ENCODE measurements at regions not wholly inside any gene's neighbourhood (a gene's known extent, or its start where the extent isn't known, plus 50 kb on each side); places are given as distances from the start of the nearest gene placed in this dataset.

DNA sequence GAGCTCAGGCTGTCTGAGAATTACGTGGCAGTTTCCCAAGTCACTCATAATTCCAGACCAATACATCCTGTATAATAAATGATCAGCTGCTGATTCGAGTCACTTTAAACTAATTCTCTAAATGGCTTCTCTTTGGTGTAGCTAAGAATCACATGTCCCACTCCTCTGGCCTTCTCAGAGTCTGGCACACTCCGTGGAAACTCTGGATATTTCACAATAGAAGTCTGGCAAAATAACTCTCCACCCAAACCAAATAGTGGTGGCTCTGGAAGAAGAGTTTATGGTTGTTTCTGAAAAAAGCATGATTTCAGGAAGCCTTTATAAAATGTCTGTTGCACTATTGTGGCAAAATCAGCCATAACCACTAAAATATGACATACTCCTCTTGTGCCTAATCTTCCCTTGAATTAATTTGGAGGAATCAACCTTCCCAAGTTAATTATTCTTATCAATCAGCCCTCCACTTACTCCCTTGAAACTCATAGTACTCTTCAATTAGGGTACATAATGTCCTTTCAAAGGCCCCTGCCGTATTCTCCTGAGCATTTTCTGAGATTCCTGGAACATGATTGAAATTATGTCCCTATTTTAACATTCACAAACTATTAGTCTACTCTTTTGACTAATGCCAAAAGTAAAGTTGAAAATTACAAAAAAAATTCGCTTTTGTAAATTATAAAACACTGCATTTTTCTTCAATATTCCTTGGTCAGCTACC, 991.6 kb downstream of the FAT4 start:
- Histone ChIP-seq H3K4me1 (ENCODE audit: low read length) (no peaks in the 10 kb centered on the region), H3K9ac (ENCODE audit: low read length) (no peak overlapping the region), H3K9me2 (replicated peaks; ENCODE audit: insufficient read depth, low read length) (no peaks in the 10 kb centered on the region), H3K4me2 (ENCODE audit: low read depth, low read length, poor library complexity, severe bottlenecking) (no peak overlapping the region), H4K20me1 (ENCODE audit: insufficient read depth, low read depth, low read length) (no peaks in the 10 kb centered on the region), H3K36me3 (ENCODE audit: insufficient read depth, low read length) (no peaks in the 10 kb centered on the region), H3K27me3 (ENCODE audit: low read length) (no peaks in the 10 kb centered on the region), H3K79me2 (ENCODE audit: low read length) (no peaks in the 10 kb centered on the region), H3K9me3 (ENCODE audit: low read length) (peaks cover 26% of the 10 kb centered on the region), H3K27ac (ENCODE audit: low read length) (no peak overlapping the region), H2AFZ (ENCODE audit: low read length) (no peak overlapping the region), H3K4me3 (ENCODE audit: low read length) (no peak overlapping the region)
- DNase-seq, result no peak

DNA sequence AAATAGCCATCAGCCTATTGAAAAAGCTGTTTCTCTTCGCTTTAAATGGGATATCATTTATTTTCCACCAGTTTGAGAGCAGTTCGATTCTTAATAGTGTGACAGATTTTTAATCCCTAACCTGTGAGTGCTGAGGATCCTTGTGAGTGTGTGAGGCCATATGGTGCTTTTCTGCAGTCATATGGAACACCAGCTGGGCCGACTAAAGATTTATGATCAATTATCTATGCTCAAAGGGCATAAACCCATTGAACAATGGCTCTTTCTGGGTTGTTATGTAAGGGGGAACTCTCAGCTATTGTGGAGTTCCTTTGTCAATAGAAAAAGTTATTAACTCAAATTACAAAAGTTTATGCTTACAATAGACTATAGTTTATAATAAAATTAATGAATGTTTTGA, 1003.6 kb downstream of the FAT4 start:
- no peak overlapping the region for H3K27ac ChIP-seq (ENCODE audit: low read length)
- H3K4me2 ChIP-seq (ENCODE audit: low read depth, low read length, poor library complexity, severe bottlenecking), result no peak overlapping the region
- no peaks in the 10 kb centered on the region for H4K20me1 ChIP-seq (ENCODE audit: insufficient read depth, low read depth, low read length)
- H3K9me3 ChIP-seq (ENCODE audit: low read length), result peaks cover 15% of the 10 kb centered on the region
- H3K27me3 ChIP-seq (ENCODE audit: low read length), result no peaks in the 10 kb centered on the region
- no peaks in the 10 kb centered on the region for H3K79me2 ChIP-seq (ENCODE audit: low read length)
- H3K9ac ChIP-seq (ENCODE audit: low read length), result no peak overlapping the region
- H2AFZ ChIP-seq (ENCODE audit: low read length), result no peak overlapping the region
- no peaks in the 10 kb centered on the region for H3K36me3 ChIP-seq (ENCODE audit: insufficient read depth, low read length)
- DNase-seq, result no peak
- H3K4me3 ChIP-seq (ENCODE audit: low read length), result no peak overlapping the region
- no peaks in the 10 kb centered on the region for H3K9me2 ChIP-seq (replicated peaks; ENCODE audit: insufficient read depth, low read length)
- no peaks in the 10 kb centered on the region for H3K4me1 ChIP-seq (ENCODE audit: low read length)

- no peaks in the 10 kb centered on the region for H3K27me3 ChIP-seq (ENCODE audit: low read length)
- H3K36me3 ChIP-seq (ENCODE audit: insufficient read depth, low read length), result no peaks in the 10 kb centered on the region
- DNase-seq, result no peak
- no peaks in the 10 kb centered on the region for H3K79me2 ChIP-seq (ENCODE audit: low read length)
- H3K27ac ChIP-seq (ENCODE audit: low read length), result no peak overlapping the region
- H3K4me1 ChIP-seq (ENCODE audit: low read length), result no peaks in the 10 kb centered on the region
- H3K4me2 ChIP-seq (ENCODE audit: low read depth, low read length, poor library complexity, severe bottlenecking), result no peak overlapping the region
- H4K20me1 ChIP-seq (ENCODE audit: insufficient read depth, low read depth, low read length), result no peaks in the 10 kb centered on the region
- no peak overlapping the region for H3K4me3 ChIP-seq (ENCODE audit: low read length)
- no peak overlapping the region for H3K9ac ChIP-seq (ENCODE audit: low read length)
- peaks cover 12% of the 10 kb centered on the region; the same call in 1 of the 2 replicates for H3K9me3 ChIP-seq (ENCODE audit: low read length)
- H2AFZ ChIP-seq (ENCODE audit: low read length), result no peak overlapping the region
- H3K9me2 ChIP-seq (replicated peaks; ENCODE audit: insufficient read depth, low read length), result no peaks in the 10 kb centered on the region
These were observed 1014.2 kb downstream of the FAT4 start for GRCh38 chr4:126328914-126329313.

DNA sequence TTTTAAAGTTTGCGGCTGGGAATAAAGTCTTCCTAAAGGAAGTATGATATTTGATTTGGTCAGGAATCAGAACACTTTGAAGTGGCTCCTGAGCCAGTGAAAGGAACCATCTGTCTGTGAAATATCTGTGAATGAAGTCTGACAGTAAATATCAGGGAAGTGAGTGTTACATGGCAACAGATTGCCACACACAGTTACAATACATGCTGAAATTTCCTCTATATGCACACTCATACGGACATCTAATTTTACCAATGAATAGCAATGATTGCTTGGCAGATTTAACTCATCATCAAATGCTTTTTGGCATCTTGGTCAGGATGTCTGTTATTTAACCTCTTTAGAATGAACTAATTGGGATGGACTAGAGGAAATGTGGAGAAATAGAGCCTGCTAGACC, 1023.8 kb downstream of the FAT4 start:
- no peaks in the 10 kb centered on the region for H3K36me3 ChIP-seq (ENCODE audit: insufficient read depth, low read length)
- no peaks in the 10 kb centered on the region for H3K9me2 ChIP-seq (replicated peaks; ENCODE audit: insufficient read depth, low read length)
- no peak overlapping the region for H3K4me3 ChIP-seq (ENCODE audit: low read length)
- DNase-seq, result no peak
- no peaks in the 10 kb centered on the region for H3K79me2 ChIP-seq (ENCODE audit: low read length)
- H3K9me3 ChIP-seq (ENCODE audit: low read length), result peaks cover 14% of the 10 kb centered on the region; the same call in 1 of the 2 replicates
- no peaks in the 10 kb centered on the region for H4K20me1 ChIP-seq (ENCODE audit: insufficient read depth, low read depth, low read length)
- H3K4me2 ChIP-seq (ENCODE audit: low read depth, low read length, poor library complexity, severe bottlenecking), result no peak overlapping the region
- H3K27ac ChIP-seq (ENCODE audit: low read length), result no peak overlapping the region
- no peak overlapping the region for H2AFZ ChIP-seq (ENCODE audit: low read length)
- no peak overlapping the region for H3K9ac ChIP-seq (ENCODE audit: low read length)
- no peaks in the 10 kb centered on the region for H3K4me1 ChIP-seq (ENCODE audit: low read length)
- no peaks in the 10 kb centered on the region for H3K27me3 ChIP-seq (ENCODE audit: low read length)

- no peak overlapping the region for H3K27ac ChIP-seq (ENCODE audit: low read length)
- H3K79me2 ChIP-seq (ENCODE audit: low read length), result no peaks in the 10 kb centered on the region
- H3K9me3 ChIP-seq (ENCODE audit: low read length), result peaks cover 19% of the 10 kb centered on the region
- no peaks in the 10 kb centered on the region for H4K20me1 ChIP-seq (ENCODE audit: insufficient read depth, low read depth, low read length)
- H3K9ac ChIP-seq (ENCODE audit: low read length), result no peak overlapping the region
- no peaks in the 10 kb centered on the region for H3K27me3 ChIP-seq (ENCODE audit: low read length)
- no peaks in the 10 kb centered on the region for H3K36me3 ChIP-seq (ENCODE audit: insufficient read depth, low read length)
- no peaks in the 10 kb centered on the region for H3K4me1 ChIP-seq (ENCODE audit: low read length)
- no peaks in the 10 kb centered on the region for H3K9me2 ChIP-seq (replicated peaks; ENCODE audit: insufficient read depth, low read length)
- no peak overlapping the region for H3K4me2 ChIP-seq (ENCODE audit: low read depth, low read length, poor library complexity, severe bottlenecking)
- H3K4me3 ChIP-seq (ENCODE audit: low read length), result no peak overlapping the region
- H2AFZ ChIP-seq (ENCODE audit: low read length), result no peak overlapping the region
- DNase-seq, result no peak
These were observed 1027.2 kb downstream of the FAT4 start for GRCh38 chr4:126341927-126342326.

- H3K27ac ChIP-seq (ENCODE audit: low read length), result no peak overlapping the region
- H3K79me2 ChIP-seq (ENCODE audit: low read length), result no peaks in the 10 kb centered on the region
- H3K9me2 ChIP-seq (replicated peaks; ENCODE audit: insufficient read depth, low read length), result no peaks in the 10 kb centered on the region
- no peak overlapping the region for H3K4me3 ChIP-seq (ENCODE audit: low read length)
- H3K9me3 ChIP-seq (ENCODE audit: low read length), result peaks cover 17% of the 10 kb centered on the region
- no peak overlapping the region for H3K9ac ChIP-seq (ENCODE audit: low read length)
- H3K4me2 ChIP-seq (ENCODE audit: low read depth, low read length, poor library complexity, severe bottlenecking), result no peak overlapping the region
- no peak for DNase-seq
- H4K20me1 ChIP-seq (ENCODE audit: insufficient read depth, low read depth, low read length), result no peaks in the 10 kb centered on the region
- no peaks in the 10 kb centered on the region for H3K4me1 ChIP-seq (ENCODE audit: low read length)
- H2AFZ ChIP-seq (ENCODE audit: low read length), result no peak overlapping the region
- H3K36me3 ChIP-seq (ENCODE audit: insufficient read depth, low read length), result no peaks in the 10 kb centered on the region
- H3K27me3 ChIP-seq (ENCODE audit: low read length), result no peaks in the 10 kb centered on the region
These were observed 1029.7 kb downstream of the FAT4 start for GRCh38 chr4:126344472-126344871.

DNA sequence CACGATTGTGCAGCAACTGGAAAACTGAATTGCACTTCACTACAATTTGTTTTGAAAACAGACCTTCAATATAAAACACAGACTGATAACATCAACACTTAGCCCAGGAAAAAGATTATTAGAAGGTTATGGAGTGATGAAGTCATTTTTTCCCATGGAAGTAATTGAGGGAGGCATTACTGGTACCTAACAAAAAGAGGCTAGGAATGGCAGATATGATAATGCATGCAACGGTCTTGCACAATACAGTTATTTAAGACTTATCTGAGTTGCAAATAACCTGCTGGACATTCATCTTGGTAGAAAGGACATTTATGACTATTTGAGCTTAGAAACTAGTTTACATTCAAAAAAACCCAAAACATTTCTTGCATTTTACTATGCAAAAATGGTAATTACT, 1031.9 kb downstream of the FAT4 start:
- H3K27me3 ChIP-seq (ENCODE audit: low read length), result no peaks in the 10 kb centered on the region
- no peak overlapping the region for H3K9ac ChIP-seq (ENCODE audit: low read length)
- peaks cover 31% of the 10 kb centered on the region for H3K9me3 ChIP-seq (ENCODE audit: low read length)
- no peaks in the 10 kb centered on the region for H3K9me2 ChIP-seq (replicated peaks; ENCODE audit: insufficient read depth, low read length)
- H3K79me2 ChIP-seq (ENCODE audit: low read length), result no peaks in the 10 kb centered on the region
- no peaks in the 10 kb centered on the region for H3K4me1 ChIP-seq (ENCODE audit: low read length)
- H3K36me3 ChIP-seq (ENCODE audit: insufficient read depth, low read length), result no peaks in the 10 kb centered on the region
- H4K20me1 ChIP-seq (ENCODE audit: insufficient read depth, low read depth, low read length), result no peaks in the 10 kb centered on the region
- H2AFZ ChIP-seq (ENCODE audit: low read length), result no peak overlapping the region
- no peak for DNase-seq
- no peak overlapping the region for H3K27ac ChIP-seq (ENCODE audit: low read length)
- H3K4me2 ChIP-seq (ENCODE audit: low read depth, low read length, poor library complexity, severe bottlenecking), result no peak overlapping the region
- H3K4me3 ChIP-seq (ENCODE audit: low read length), result no peak overlapping the region

DNA sequence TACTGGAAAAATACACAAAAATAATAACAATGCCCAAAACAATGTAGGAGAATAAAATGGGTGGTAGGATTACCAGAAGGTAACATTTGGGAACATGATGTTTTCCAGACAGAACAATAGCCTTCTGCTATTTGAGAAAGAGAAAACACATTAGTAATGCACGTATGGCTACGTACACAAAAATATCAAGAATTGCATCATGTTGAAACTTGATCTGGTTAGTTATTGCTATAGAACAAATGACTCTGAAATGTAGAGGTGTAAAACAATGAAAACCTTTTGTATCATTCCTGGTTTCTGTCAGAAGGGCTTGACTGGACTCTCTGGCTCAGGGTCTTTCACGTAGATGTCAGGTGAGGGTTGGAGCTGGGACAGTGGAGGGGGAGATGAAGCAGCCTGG, 1040.0 kb downstream of the FAT4 start:
- H4K20me1 ChIP-seq (ENCODE audit: insufficient read depth, low read depth, low read length), result no peaks in the 10 kb centered on the region
- no peaks in the 10 kb centered on the region for H3K36me3 ChIP-seq (ENCODE audit: insufficient read depth, low read length)
- H3K79me2 ChIP-seq (ENCODE audit: low read length), result no peaks in the 10 kb centered on the region
- no peak overlapping the region for H3K4me2 ChIP-seq (ENCODE audit: low read depth, low read length, poor library complexity, severe bottlenecking)
- H3K9me2 ChIP-seq (replicated peaks; ENCODE audit: insufficient read depth, low read length), result no peaks in the 10 kb centered on the region
- no peak overlapping the region for H3K4me3 ChIP-seq (ENCODE audit: low read length)
- no peaks in the 10 kb centered on the region for H3K27me3 ChIP-seq (ENCODE audit: low read length)
- peaks cover 26% of the 10 kb centered on the region for H3K9me3 ChIP-seq (ENCODE audit: low read length)
- H3K9ac ChIP-seq (ENCODE audit: low read length), result no peak overlapping the region
- no peak overlapping the region for H2AFZ ChIP-seq (ENCODE audit: low read length)
- DNase-seq, result no peak
- no peak overlapping the region for H3K27ac ChIP-seq (ENCODE audit: low read length)
- no peaks in the 10 kb centered on the region for H3K4me1 ChIP-seq (ENCODE audit: low read length)

Measured in Karpas-422 (cell line).